SK-N-SH treated with all-trans-retinoic acid at 6 μM for 48 hours (cell line): ENCODE measurements at regions not wholly inside any gene's neighbourhood (a gene's known extent, or its start where the extent isn't known, plus 50 kb on each side); places are given as distances from the start of the nearest gene placed in this dataset.

ENCODE experiments used
- ATAC-seq: fragments of 200-7000 bp; cut with Tn5 transposase; 3 replicates; pipeline ENCODE4 v1.9.1; 2020; ENCODE audit warnings: mild to moderate bottlenecking, moderate library complexity
- ARNTL ChIP-seq: fragments of 450-650 bp; formaldehyde crosslinking; IDR thresholded peaks from 2 replicates; pipeline ENCODE4 v1.5.0; 2020; ENCODE audit warnings: low read depth, mild to moderate bottlenecking, moderate library complexity, borderline replicate concordance
- BACH2 ChIP-seq: fragments of 250-450 bp; sonication (Bioruptor Pico); IDR thresholded peaks from 2 replicates; pipeline ENCODE4 v1.9.0; 2021; ENCODE audit warnings: mild to moderate bottlenecking, borderline replicate concordance
- CSDC2 ChIP-seq: fragments of 250-450 bp; sonication (Bioruptor Pico); IDR thresholded peaks from 2 replicates; pipeline ENCODE4 v1.5.0; 2020; ENCODE audit warnings: mild to moderate bottlenecking, moderate library complexity
- CSRNP3 ChIP-seq: fragments of 250-450 bp; sonication (Bioruptor Pico); IDR thresholded peaks from 2 replicates; pipeline ENCODE4 v1.5.1; 2021; ENCODE audit warnings: mild to moderate bottlenecking, moderate library complexity
- ESRRG ChIP-seq: fragments of 250-450 bp; sonication (Bioruptor Pico); IDR thresholded peaks from 2 replicates; pipeline ENCODE4 v1.6.1; 2021; ENCODE audit warnings: mild to moderate bottlenecking
- GLIS3 ChIP-seq: fragments of 250-450 bp; sonication (Bioruptor Pico); IDR thresholded peaks from 2 replicates; pipeline ENCODE4 v1.5.0; 2020; ENCODE audit warnings: mild to moderate bottlenecking, moderate library complexity
- ISL1 ChIP-seq: fragments of 250-450 bp; sonication (Bioruptor Pico); IDR thresholded peaks from 2 replicates; pipeline ENCODE4 v2.1.2; 2022; ENCODE audit warnings: mild to moderate bottlenecking, moderate library complexity
- OSR1 ChIP-seq: fragments of 250-450 bp; sonication (Bioruptor Pico); IDR thresholded peaks from 2 replicates; pipeline ENCODE4 v1.8.0; 2022; ENCODE audit warnings: moderate library complexity, mild to moderate bottlenecking, inconsistent platforms
- POU6F1 ChIP-seq: fragments of 250-450 bp; sonication (Bioruptor Pico); IDR thresholded peaks from 2 replicates; pipeline ENCODE4 v1.8.0; 2021; ENCODE audit warnings: low read depth, mild to moderate bottlenecking, moderate library complexity, borderline replicate concordance
- PPARA ChIP-seq: fragments of 250-450 bp; sonication (Bioruptor Pico); IDR thresholded peaks from 2 replicates; pipeline ENCODE4 v1.5.0; 2020; ENCODE audit warnings: mild to moderate bottlenecking, borderline replicate concordance
- RARB ChIP-seq: fragments of 250-450 bp; sonication (Bioruptor Pico); IDR thresholded peaks from 2 replicates; pipeline ENCODE4 v1.8.0; 2021; ENCODE audit warnings: mild to moderate bottlenecking, moderate library complexity
- SNAI2 ChIP-seq: fragments of 250-450 bp; sonication (Bioruptor Pico); IDR thresholded peaks from 2 replicates; pipeline ENCODE4 v1.5.0; 2020; ENCODE audit warnings: mild to moderate bottlenecking, moderate library complexity
- TCF4 ChIP-seq: fragments of 250-450 bp; sonication (Bioruptor Pico); IDR thresholded peaks from 2 replicates; pipeline ENCODE4 v1.8.0; 2021; ENCODE audit warnings: mild to moderate bottlenecking, moderate library complexity, borderline replicate concordance
- TOX ChIP-seq: fragments of 250-450 bp; sonication (Bioruptor Pico); IDR thresholded peaks from 2 replicates; pipeline ENCODE4 v1.8.0; 2021; ENCODE audit warnings: mild to moderate bottlenecking, moderate library complexity, borderline replicate concordance
- TSHZ2 ChIP-seq: fragments of 250-450 bp; sonication (Bioruptor Pico); IDR thresholded peaks from 2 replicates; pipeline ENCODE4 v1.5.0; 2020; ENCODE audit warnings: mild to moderate bottlenecking, moderate library complexity
- ZC3H10 ChIP-seq: fragments of 250-450 bp; sonication (Bioruptor Pico); IDR thresholded peaks from 2 replicates; pipeline ENCODE4 v1.5.1; 2021; ENCODE audit warnings: mild to moderate bottlenecking, moderate library complexity
- ZFP3 ChIP-seq: fragments of 250-450 bp; sonication (Bioruptor Pico); IDR thresholded peaks from 2 replicates; pipeline ENCODE4 v1.5.0; 2020; ENCODE audit warnings: mild to moderate bottlenecking, moderate library complexity
- ZFP30 ChIP-seq: fragments of 450-650 bp; formaldehyde crosslinking; IDR thresholded peaks from 2 replicates; pipeline ENCODE4 v1.5.0; 2022; ENCODE audit warnings: mild to moderate bottlenecking, moderate library complexity
- ZNF70 ChIP-seq: fragments of 450-650 bp; formaldehyde crosslinking; IDR thresholded peaks from 2 replicates; pipeline ENCODE4 v1.5.0; 2020; ENCODE audit warnings: mild to moderate bottlenecking, moderate library complexity
- ZNF8 ChIP-seq: fragments of 450-650 bp; formaldehyde crosslinking; IDR thresholded peaks from 2 replicates; pipeline ENCODE4 v1.5.0; 2020; ENCODE audit warnings: mild to moderate bottlenecking, moderate library complexity
- TF ChIP-seq, protein P1 (sequence below): fragments of 250-450 bp; sonication (Bioruptor Pico); IDR thresholded peaks from 2 replicates; pipeline ENCODE4 v1.8.0; 2020; ENCODE audit warnings: mild to moderate bottlenecking, moderate library complexity, borderline replicate concordance

- TF ChIP-seq POU6F1 (no peak), OSR1 (no peak), TOX (no peak), SNAI2 (CRISPR knock-in tag) (no peak), GLIS3 (CRISPR knock-in tag) (no peak), BACH2 (CRISPR knock-in tag) (no peak), RARB (CRISPR knock-in tag) (no peak), ESRRG (CRISPR knock-in tag) (no peak), PPARA (CRISPR knock-in tag) (no peak), ZNF70 (CRISPR knock-in tag) (no peak)
- TF ChIP-seq, protein P1, sequence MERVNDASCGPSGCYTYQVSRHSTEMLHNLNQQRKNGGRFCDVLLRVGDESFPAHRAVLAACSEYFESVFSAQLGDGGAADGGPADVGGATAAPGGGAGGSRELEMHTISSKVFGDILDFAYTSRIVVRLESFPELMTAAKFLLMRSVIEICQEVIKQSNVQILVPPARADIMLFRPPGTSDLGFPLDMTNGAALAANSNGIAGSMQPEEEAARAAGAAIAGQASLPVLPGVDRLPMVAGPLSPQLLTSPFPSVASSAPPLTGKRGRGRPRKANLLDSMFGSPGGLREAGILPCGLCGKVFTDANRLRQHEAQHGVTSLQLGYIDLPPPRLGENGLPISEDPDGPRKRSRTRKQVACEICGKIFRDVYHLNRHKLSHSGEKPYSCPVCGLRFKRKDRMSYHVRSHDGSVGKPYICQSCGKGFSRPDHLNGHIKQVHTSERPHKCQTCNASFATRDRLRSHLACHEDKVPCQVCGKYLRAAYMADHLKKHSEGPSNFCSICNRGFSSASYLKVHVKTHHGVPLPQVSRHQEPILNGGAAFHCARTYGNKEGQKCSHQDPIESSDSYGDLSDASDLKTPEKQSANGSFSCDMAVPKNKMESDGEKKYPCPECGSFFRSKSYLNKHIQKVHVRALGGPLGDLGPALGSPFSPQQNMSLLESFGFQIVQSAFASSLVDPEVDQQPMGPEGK (CRISPR knock-in tag): no peak
- ATAC-seq: no peak
Measured at GRCh38 chr1:211198880-211199279, 60.3 kb upstream of the RCOR3 start.

GRCh38 chr1:211198111-211198510 lies 61.1 kb upstream of the RCOR3 start:
- TF ChIP-seq ZC3H10 (no peak), ZNF70 (CRISPR knock-in tag) (no peak), OSR1 (no peak), ISL1 (CRISPR knock-in tag) (no peak), GLIS3 (CRISPR knock-in tag) (no peak), RARB (CRISPR knock-in tag) (no peak), ZNF8 (CRISPR knock-in tag) (no peak), ESRRG (CRISPR knock-in tag) (no peak), TCF4 (CRISPR knock-in tag) (no peak), ZFP30 (CRISPR knock-in tag) (no peak), ZFP3 (CRISPR knock-in tag) (no peak), CSDC2 (CRISPR knock-in tag) (no peak), TOX (no peak)
- TF ChIP-seq, protein P1 (CRISPR knock-in tag): no peak
- ATAC-seq: 0 out of 3 replicates have a peak, but pooled peaks have one; percentile 25

GRCh38 chr1:211196880-211197279 lies 62.3 kb upstream of the RCOR3 start:
- no peak for ATAC-seq
- no peak for TF ChIP-seq BACH2 (CRISPR knock-in tag)
- no peak for TF ChIP-seq ARNTL (CRISPR knock-in tag)
- no peak for TF ChIP-seq ZNF70 (CRISPR knock-in tag)
- TF ChIP-seq TSHZ2: no peak
- no peak for TF ChIP-seq PPARA (CRISPR knock-in tag)
- no peak for TF ChIP-seq ZFP30 (CRISPR knock-in tag)
- TF ChIP-seq SNAI2 (CRISPR knock-in tag): no peak
- TF ChIP-seq CSRNP3 (CRISPR knock-in tag): no peak
- TF ChIP-seq GLIS3 (CRISPR knock-in tag): no peak
- no peak for TF ChIP-seq POU6F1
- TF ChIP-seq ESRRG (CRISPR knock-in tag): no peak
- no peak for TF ChIP-seq CSDC2 (CRISPR knock-in tag)
- no peak for TF ChIP-seq ISL1 (CRISPR knock-in tag)
